Lower leg skin (tissue), 4 donors: ENCODE measurements at regions not wholly inside any gene's neighbourhood (a gene's known extent, or its start where the extent isn't known, plus 50 kb on each side); places are given as distances from the start of the nearest gene placed in this dataset.

ENCODE experiments used
- DNase-seq, 2 donors: peaks; one replicate each; pipeline ENCODE4 v3.0.0-alpha.2; 2019; ENCODE audit warnings: low spot score in 2 of 2
- H3K4me3 ChIP-seq: fragments of 200-600 bp; sonication (generic); 2 replicates; pipeline ENCODE4 v1.5.1; 2017; ENCODE audit warnings: mild to moderate bottlenecking, low read depth; ENCODE audit not compliant: poor library complexity, severe bottlenecking
- CTCF ChIP-seq, 3 donors: fragments of 450-650 bp; IDR thresholded peaks; one replicate each; pipeline ENCODE4 v1.5.1; 2016; ENCODE audit warnings: antibody characterized with exemption in 3 of 3, mild to moderate bottlenecking in 3 of 3, moderate library complexity in 2 of 3
- POLR2A ChIP-seq, 2 donors: fragments of 450-650 bp; IDR thresholded peaks; one replicate each; pipeline ENCODE4 v1.6.1; 2016 to 2017; ENCODE audit warnings: antibody characterized with exemption in 2 of 2, mild to moderate bottlenecking in 1 of 2, moderate library complexity in 1 of 2
- WGBS, 2 donors: methylation state at CpG; one replicate each; pipeline ENCODE4 v1.1.5; 2018; 5-methylcytosine and 5-hydroxymethylcytosine counted together
- intact Hi-C: fragments of 100-400 bp; cut with DNase I; formaldehyde crosslinking; loops from one replicate; pipeline ENCODE4 v1.15.0; 2023; ENCODE audit warnings: low total_unique reads

- WGBS, 2 donors, result 15% methylated on average over 1 of the region's 1 CpG; no CpG with 5 or more reads in 1 of the 2 donors
- H3K4me3 ChIP-seq, result no peak overlapping the region
- DNase-seq, result no peak
- intact Hi-C loops, result no loop called here
- TF ChIP-seq CTCF (IDR thresholded peaks at IDR 0.05), result no peak
- no peak for TF ChIP-seq POLR2A (IDR thresholded peaks at IDR 0.05)
These were observed 1053.6 kb downstream of the NLGN4Y start for GRCh38 chrY:15577886-15578285.

- no peak for DNase-seq
- intact Hi-C loops, result no loop called here
- TF ChIP-seq CTCF (IDR thresholded peaks at IDR 0.05), result no peak
- TF ChIP-seq POLR2A (IDR thresholded peaks at IDR 0.05), result no peak
- H3K4me3 ChIP-seq, result no peak overlapping the region
These were observed 1054.4 kb downstream of the NLGN4Y start for GRCh38 chrY:15578761-15579160.

DNA sequence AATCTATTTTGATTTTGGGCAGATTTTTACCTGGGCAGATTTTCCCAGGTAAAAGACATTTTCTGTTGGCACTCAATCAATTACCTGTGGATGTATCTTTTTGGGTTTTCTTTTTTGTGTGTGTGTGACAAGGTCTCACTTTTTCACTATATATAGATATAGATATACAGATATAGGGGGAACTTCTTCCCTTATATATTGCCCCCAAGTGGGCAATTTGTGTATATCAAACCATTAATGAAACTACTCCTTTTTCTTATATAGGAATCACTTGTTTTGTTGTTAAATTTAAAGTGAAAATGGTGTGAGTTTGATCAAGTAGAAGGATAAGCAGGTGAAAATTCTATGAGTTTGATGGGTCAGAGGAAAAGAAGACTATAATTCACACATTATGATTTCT is 1054.9 kb downstream of the NLGN4Y start:
- intact Hi-C loops, result no loop called here
- no peak overlapping the region for H3K4me3 ChIP-seq
- no peak for DNase-seq
- TF ChIP-seq POLR2A (IDR thresholded peaks at IDR 0.05) (no peak), CTCF (IDR thresholded peaks at IDR 0.05) (no peak)

- TF ChIP-seq CTCF (IDR thresholded peaks at IDR 0.05) (no peak), POLR2A (IDR thresholded peaks at IDR 0.05) (no peak)
- 69% methylated on average over 2 of the region's 2 CpGs; no CpG with 5 or more reads in 1 of the 2 donors for whole genome bisulfite sequencing, 2 donors
These were observed 1058.8 kb downstream of the NLGN4Y start for GRCh38 chrY:15583111-15583510.

DNA sequence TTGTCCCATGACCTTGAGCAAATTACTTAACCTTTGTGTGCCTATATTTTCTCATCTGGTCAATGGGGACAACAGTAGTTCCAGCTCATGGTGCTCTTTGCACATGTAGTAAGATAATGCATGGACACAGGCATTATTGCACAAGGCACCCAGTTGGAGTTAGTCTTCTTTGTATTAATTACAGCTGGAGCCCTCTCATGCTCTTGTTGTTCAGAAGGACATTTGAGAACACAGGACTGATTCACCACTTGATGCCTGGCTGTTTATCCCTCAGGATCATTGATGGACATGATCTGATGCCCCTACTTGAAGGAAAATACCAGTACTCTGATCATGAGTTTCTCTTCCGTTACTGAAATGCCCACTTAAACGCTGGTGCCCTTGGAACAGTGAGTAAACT is 1068.6 kb downstream of the NLGN4Y start:
- no peak overlapping the region for H3K4me3 ChIP-seq
- WGBS, 2 donors, result 90% methylated on average over 2 of the region's 2 CpGs; no CpG with 5 or more reads in 1 of the 2 donors
- TF ChIP-seq CTCF (IDR thresholded peaks at IDR 0.05), result no peak
- TF ChIP-seq POLR2A (IDR thresholded peaks at IDR 0.05), result no peak
- no peak for DNase-seq
- intact Hi-C loops, result no loop called here

More at GRCh38 chrY:15583111-15583510, 1058.8 kb downstream of the NLGN4Y start:
- DNase-seq, result no peak
- intact Hi-C loops, result no loop called here
- no peak overlapping the region for H3K4me3 ChIP-seq

- no peak for DNase-seq
- intact Hi-C loops, result no loop called here
- TF ChIP-seq POLR2A (IDR thresholded peaks at IDR 0.05) (no peak), CTCF (IDR thresholded peaks at IDR 0.05) (no peak)
- H3K4me3 ChIP-seq, result no peak overlapping the region
- WGBS, 2 donors, result 52% methylated on average over 4 of the region's 4 CpGs; no CpG with 5 or more reads in 1 of the 2 donors
These were observed 1069.3 kb downstream of the NLGN4Y start for GRCh38 chrY:15593476-15594160.
